ENCODE measurements at regions not wholly inside any gene's neighbourhood (a gene's known extent, or its start where the extent isn't known, plus 50 kb on each side); places are given as distances from the start of the nearest gene placed in this dataset.
"Not testable (repeated sequence)": the region's sequence is repeated elsewhere in the genome, so short reads cannot be mapped to it uniquely, and the experiment has no call there.

DNA sequence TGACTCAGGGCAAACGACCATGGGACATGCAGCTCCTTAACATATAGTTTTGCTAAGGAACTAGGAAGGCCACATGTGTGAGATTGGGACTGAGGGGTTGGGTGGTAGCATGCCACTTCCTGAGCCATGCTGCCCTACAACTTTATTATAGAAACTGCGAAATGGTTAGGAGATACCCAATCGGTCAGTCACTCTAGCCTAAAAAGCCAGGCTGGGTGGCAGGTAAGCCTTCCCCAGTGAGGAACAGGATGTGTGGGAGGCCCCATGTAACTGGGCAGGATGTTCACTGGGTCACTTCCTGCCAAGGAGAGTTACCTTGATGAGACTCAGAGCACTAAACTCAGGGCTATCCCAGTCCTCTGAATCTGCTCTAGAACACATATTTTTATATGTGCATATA, 123.5 kb downstream of the MAP3K7 start:
- no peak for DNase-seq (ENCODE audit: low spot score in 2 of 2)
- FAIRE-seq, result no peak

DNA sequence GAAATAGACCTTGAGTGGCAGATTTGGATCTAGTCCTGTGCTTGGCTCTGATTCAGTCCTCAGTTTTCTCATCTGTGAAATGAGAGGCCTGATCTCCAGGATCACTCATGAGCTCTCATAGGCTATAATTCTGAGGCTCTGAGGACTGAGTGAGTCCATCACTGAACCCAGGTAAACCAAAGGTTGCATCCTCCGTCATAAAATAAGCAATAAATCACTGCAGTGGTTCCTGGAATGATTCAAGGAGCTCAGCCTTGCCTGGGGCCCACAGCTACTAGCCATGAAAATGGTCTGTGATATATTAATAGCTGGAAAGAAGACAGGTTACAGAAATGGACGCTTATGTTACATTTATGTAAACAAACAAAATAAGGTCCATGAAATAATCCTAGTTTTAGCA, 124.8 kb downstream of the MAP3K7 start:
- DNase-seq (ENCODE audit: low spot score in 2 of 2) (no peak), FAIRE-seq (no peak)

DNA sequence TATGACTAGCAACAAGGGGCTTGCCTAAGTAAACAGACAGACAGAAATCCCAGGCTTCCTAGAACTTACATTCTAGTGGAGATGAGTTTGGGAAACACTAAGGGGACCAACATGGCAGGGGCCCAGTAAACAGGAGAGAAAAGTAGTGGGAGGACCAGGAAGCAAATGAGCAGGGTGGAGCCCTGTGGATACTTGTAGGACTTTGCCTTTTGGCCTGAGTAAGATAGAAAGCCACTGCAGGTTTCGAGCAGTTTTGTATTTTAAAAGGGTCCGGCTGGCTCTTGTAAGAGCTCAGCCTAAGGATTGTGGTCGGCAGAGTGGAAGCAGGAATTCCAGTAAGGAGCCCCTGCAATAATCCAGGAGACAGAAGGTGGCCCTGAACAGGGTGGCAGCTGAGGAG, 125.5 kb downstream of the MAP3K7 start:
- DNase-seq (ENCODE audit: low spot score in 2 of 2) (no peak), FAIRE-seq (no peak)

DNA sequence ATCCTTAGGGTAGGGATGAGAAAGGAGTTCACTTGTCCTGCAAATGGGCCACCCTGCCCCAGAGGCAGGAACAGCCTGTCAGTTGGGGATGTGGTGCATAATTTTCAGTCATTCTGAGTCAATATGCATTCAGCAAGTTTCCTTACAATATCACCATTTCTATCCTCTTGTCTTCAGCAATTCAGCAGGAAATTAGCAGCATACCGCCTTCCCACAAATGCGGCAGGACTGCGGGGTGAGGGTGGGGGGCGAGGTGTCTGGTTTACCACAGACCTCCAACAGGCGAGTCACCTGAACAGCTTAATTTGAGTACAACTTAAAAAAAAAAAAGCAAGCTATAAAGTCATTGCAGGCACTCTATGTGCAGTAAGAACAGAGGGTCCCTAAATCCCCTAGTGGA, 126.8 kb downstream of the MAP3K7 start:
- DNase-seq (ENCODE audit: low spot score in 2 of 2), result no peak
- no peak for FAIRE-seq

DNA sequence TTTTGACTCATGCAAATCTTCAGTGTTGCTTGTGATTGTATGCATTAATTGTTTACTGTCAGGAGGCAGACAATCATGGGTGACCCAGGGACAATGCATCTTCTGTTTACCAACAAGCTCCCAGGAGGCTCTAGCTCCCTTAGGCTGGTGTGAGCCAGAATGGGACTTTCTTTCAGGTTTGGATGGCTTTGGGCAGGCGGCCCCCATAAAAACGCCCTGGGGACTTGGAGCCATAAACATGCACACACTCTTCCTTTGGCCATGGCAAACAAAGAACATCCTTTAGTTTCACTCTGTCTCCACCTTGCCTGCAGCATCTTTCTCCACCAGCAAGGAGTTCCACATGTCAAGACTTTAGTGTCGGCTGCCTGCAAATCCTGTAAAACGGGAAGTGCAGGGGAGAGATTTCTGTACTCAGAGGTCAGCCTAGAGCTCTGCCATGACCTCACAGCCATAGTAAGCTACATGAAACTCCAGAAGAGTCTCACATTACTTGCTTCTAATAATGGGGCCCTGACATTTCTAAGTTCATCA, 127.6 kb downstream of the MAP3K7 start:
- no peak for FAIRE-seq

DNA sequence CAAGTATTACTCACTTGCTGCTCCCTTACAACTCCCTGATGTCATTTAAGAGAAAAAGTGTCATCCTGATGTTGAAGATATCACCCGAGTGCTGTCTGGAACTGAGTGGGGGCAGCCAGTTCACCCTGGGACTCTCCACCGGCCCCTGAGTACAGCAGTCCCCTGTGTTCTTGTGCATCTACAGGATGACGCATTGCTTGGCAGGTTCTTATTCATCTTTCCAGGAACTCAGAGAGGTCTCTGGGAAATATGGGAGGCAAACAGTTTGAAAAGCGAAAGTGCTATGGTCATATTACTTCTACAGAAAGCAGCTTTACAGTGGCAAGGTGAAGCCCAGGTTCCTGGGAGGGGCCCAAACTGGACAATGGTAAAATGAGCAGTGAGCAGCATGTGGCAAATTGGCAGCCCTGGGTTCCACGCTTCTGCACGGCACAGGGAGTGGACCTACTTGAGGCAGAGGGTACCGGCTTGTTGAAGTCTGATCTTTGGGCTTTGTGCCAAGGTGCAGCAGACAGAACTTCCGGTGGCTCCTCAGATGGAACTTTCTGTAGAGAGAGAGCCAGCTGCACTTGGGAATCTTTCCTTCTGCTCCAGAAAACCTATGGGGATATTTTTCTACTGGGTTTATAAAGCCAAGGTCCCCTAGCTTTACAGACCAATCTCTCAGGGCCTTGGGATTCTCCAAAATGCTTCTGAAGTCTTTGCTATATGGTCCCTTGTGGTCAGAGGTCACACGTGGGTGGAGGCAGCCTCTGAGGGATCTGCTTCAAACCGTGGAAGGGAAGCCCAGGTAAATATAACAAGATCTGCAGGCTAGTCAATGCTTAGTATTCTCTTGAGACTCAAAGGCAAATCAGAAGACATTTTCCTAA, 128.3 kb downstream of the MAP3K7 start:
- DNase-seq (ENCODE audit: low spot score in 2 of 2) (peak in 1 of 2 donors; percentile 14), FAIRE-seq (no peak)

More for the DNA sequence above, 127.6 kb downstream of the MAP3K7 start:
- DNase-seq (ENCODE audit: low spot score in 2 of 2), result no peak

DNA sequence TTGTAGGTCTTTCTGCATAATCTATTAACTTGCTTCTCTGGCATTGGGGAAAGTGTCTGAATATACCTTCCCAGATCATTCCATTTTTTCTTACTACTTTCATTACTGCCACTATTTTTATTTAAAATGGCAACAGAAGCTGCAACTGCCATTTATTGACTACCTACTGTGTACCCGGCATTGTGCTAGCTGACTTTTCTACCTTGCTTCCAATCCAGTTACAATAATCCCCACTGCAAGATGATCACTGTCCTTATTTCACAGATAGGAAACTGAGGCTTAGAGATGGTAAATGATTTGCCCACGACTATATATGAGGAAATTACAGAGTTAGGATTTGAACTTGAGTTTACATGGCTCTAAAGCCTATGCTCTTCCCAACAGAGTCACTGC, 129.0 kb downstream of the MAP3K7 start:
- no peak for FAIRE-seq

DNA sequence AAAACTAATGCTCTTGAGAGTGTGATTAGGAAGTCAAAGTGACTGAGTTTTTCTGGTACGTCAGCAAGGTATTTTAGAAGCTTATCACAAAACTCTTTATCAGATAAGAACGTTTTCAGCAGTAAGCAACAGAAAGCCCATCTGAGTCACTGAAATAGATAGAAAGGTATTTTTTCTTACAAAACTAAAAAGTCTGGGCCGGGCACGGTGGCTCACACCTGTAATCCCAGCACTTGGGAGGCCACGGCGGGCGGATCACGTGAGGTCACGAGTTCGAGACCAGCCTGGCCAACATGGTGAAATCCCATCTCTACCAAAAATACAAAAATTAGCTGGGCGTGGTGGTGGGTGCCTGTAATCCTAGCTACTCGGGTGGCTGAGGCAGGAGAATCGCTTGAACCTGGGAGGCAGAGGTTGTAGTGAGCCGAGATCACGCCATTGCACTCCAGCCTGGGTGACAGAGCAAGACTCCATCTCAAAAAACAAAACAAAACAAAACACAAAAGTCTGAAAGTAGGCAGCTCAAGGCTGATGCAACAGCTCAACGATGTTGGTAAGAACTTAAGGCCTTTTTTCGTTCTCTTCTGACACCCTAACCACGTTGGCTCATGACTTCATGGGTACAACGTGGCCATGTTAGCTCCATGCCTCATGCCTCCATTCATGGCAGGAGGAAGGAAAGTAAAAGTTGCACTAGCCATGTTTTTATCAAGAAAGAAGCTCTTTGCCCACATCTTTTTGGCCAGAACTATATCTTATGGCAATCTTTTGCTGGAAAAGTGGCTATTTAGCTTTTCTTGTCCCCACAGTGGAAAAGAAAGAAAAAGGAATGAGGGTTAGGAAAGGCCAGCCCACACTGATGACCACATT, 129.6 kb downstream of the MAP3K7 start:
- not testable (repeated sequence) for DNase-seq (ENCODE audit: low spot score in 2 of 2); FAIRE-seq

More for the DNA sequence above, 129.0 kb downstream of the MAP3K7 start:
- DNase-seq (ENCODE audit: low spot score in 2 of 2), result no peak

DNA sequence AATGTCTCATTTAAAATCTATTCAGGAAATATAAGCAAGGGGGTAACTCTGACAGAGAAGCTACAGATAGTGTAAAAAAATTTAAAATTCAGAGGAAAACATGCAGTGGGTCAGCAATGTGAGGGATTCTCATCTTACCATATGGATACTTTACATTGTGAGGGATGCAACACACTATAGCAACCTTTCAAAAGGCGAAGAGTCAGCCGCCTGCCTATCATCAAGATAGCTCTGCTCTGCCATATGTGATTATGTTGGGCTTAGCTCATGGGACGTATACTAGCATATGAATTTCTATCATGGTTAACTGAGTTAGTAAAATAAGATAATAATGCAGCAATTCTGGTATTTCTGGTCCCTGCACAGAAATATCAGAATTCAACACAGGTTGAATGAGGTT, 130.9 kb downstream of the MAP3K7 start:
- FAIRE-seq (no peak), DNase-seq (ENCODE audit: low spot score in 2 of 2) (no peak)

DNA sequence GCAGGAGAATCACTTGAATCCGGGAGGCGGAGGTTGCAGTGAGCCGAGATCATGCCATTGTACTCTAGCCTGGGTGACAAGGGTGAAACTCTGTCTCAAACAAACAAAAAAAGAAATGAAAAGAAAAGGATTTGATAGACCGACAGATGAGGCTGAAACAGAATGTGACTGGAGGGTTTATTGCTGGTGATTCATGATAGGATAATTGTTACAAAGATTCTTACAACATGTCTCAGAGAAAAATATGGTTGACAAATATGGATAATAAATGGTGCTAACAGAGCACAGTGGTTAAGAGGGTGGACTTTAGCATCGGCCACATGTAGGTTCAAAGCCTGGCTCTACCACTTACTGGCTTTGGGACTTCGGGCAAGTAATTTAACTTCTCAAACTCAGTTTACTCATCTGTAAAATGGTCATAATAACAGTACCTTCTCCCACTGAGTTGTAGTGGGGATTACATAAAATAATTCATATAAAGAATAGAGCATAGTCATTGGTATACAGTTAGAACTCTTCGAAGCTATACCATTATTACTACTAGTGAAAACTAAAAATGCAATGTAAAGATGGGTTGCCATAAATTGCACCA, 131.9 kb downstream of the MAP3K7 start:
- no peak for FAIRE-seq
- no peak for DNase-seq (ENCODE audit: low spot score in 2 of 2)

DNA sequence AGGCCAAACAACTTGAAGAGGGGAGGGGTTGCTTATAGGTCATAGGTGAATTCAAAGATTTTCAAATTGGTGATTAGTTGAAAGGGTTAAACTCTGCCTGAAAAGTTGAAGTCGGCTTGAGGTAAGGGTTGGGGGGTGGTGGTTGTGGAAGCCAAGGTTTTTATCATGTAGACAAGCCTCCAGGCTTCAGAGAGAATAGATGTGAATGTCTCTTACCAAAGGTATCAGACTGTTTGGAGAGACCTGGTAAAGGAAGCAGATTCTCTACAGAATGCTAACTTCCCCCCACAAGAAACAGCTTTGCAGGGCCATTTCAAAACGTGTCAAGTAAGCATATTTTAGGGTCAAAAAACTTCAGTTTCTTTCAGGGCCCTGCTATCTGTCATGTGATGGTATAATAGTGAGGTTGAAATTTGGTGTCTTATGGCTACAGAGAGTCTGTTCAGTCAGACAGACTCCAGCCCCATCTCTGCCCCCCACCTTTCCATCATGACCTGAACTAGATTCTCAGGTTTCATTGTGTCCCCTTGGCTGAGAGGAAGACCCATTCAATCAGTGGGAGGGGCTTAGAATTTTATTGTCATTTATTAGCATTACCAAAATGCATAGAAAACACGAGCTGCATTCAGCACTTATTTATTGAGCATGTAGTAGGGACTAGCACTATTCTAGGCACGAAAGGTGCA, 136.5 kb downstream of the MAP3K7 start:
- FAIRE-seq (no peak), DNase-seq (ENCODE audit: low spot score in 2 of 2) (no peak)

DNA sequence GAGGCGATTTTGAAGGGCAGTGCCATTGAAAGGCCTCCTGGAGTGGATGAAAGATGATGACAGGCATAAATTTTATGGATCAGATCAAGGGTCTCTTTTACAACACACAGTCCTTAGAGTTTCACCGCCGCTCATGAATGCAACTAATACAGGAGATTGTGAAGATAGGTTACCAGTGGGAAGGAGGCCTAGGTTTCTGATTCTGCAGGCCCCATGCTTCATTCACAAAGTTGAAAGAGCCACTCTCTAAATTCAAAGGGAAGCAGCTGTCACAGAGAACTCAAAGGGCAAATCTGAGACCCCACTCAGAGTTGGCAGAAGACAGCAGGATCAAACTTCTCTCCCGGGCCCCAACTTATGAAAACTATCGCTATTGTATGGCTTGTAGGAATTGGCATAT, 137.6 kb downstream of the MAP3K7 start:
- FAIRE-seq (no peak), DNase-seq (ENCODE audit: low spot score in 2 of 2) (no peak)

DNA sequence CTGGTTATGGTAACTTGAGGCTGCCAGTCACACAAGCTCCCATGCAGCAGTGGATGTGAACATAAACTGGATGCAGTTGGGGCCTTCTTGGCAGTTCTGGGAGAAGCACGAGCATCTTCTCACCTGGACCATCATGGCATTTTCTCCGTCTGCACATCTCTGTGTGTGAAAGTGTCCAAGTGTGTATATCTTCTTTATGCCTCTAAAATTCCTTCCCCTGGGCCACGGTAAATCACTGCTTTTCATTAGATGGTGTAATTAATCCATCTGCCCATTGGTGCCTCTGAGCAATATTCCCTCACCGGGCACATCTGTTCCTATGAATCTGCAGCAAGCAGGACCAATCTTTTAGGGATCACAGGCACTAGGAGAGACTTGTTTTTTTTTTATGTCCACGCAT, 138.0 kb downstream of the MAP3K7 start:
- FAIRE-seq (no peak), DNase-seq (ENCODE audit: low spot score in 2 of 2) (no peak)

DNA sequence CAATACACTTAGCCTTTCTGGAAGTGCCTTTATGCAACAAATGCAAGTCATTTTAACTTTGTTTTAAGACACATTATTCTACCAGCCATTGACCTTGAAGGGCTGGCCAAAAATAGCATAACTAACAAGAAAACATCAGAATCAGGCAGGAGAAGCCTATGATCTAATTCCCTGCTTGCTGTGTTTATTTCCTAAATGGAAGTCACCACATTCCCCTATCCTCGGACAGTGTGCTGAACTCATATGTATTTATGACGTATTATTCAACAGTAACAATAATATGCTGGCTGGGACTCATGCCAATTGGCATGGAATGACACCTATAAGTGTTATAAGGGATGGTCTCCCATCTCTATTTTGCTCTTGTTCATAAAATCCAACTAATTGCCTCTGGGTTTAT, 140.7 kb downstream of the MAP3K7 start:
- DNase-seq (ENCODE audit: low spot score in 2 of 2), result no peak
- no peak for FAIRE-seq

DNA sequence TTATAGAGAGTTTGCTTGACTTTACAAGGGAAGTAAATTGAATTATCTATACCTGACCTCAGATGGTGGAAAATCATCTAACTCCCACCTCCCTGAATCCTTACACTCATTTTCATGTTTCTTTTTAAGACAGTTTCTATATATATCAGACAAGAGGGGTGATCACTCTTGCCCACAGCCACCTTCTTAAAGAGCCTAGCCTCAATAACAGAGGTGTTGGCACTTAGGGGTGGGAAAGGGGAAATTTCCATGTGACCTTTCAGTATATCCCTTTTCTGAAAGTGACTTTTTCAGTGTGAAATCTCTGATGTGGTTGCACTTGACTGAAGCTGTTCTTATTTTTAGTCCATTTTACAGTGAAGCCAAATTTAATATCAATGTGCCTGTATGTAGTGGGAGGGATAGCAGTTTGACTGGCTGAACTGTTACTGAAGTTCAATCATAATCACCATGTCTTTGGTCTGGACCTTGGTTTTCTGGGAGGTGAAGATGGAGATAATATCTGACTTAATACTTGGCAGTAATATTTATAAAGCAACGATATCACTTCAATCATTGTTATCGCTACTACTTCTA, 141.3 kb downstream of the MAP3K7 start:
- FAIRE-seq, result no peak
- DNase-seq (ENCODE audit: low spot score in 2 of 2), result no peak

DNA sequence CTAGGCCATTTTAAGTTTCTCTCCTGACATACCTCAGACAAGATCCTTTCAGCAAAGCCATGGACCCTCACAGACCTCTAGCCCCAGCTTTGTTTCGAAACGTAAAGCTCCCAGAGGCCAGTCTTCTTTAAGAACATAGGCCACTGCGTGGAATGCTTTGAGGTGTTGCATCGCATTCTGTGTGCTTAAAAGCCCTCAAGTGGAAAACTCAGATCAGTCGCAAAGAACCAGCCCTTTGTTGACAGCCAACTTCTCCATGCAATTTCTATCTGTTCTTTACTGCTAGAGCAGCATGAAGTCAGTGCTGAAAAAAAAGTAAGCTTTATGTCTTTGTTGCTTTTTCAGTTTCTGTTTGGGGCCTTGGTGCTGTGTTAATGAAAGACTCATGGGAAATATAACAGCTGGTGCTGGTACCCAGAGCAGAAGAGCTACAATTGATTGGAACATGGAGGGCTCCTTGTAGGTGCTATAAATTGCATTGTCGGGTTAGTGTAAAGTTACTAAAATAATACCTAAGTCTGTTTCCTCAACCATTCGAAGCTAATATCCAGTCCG, 142.6 kb downstream of the MAP3K7 start:
- no peak for DNase-seq (ENCODE audit: low spot score in 2 of 2)
- no peak for FAIRE-seq

DNA sequence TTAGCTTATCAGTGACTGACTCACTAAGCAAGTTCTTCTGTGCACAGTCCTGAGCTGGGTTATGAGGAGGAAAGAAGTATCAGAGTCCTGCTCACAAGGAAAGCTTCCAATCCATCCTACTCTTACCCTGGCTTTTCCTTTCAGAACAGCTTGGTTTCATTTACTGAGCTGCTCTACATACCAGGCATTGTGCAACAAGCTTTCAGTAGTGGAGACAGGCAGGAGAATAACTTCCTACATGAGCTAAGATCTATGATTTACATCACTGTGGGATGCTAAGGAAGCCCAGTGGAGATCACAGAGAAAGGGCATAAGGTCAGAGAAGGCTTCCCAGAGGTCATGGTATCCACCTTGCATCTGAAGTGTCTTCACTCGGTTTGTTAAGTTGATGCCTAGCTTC, 144.5 kb downstream of the MAP3K7 start:
- FAIRE-seq, result no peak
- DNase-seq (ENCODE audit: low spot score in 2 of 2), result no peak

DNA sequence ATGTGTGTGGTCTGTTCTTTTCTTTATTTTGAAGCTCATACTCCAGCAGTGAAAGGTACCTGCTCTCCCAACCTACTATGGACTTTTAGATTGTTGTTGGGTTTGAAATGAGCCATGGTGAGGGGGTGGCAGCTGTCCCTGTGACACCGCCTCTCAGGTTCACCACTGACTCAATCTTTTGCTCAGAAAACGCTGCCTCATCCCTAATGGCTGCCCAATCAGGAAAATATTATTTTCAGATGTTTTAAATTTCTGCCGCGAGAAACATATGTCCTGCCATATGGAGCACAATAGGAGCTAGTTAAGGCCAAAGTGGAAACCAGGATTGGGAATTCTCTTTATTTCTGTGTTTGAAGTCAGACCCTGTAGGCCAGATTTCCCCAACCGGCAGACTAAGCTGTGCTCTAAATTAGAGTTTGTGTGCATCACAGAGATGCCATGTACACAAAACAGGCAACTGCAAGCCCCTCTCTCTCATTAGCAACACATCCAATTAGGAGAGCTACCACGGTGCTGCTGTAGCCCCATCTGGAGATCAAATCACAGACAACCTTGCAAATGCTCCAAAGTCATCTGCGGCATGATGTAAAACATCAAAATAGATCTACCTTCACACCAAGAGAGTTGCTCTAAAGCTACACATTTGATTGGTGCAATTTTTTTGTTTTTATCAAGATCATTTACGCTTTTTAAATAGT, 144.1 kb upstream of the BACH2 start:
- no peak for DNase-seq (ENCODE audit: low spot score in 2 of 2)
- no peak for FAIRE-seq

DNA sequence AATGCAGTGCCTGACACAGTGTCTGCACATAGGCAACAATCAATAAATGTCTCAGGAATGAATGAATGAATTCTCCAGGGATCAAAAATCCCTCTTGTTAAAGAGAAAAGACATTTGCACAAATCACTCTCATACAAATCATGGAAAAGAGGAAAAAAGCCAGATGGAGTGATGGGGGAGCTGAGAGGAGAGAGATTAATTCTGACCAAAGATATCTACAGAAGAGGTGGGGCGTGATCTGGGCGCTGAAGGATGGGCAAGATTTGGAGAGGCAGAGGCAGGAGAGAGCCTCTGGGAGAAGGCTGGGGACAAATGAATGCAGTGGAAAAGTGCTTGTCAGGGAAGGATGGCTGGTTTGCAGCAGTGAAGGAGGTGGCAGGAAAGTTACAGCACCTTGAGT, 142.9 kb upstream of the BACH2 start:
- DNase-seq (ENCODE audit: low spot score in 2 of 2) (no peak), FAIRE-seq (no peak)

All from frontal cortex (tissue), 3 donors.